GM23248 (cell line): ENCODE measurements at regions not wholly inside any gene's neighbourhood (a gene's known extent, or its start where the extent isn't known, plus 50 kb on each side); places are given as distances from the start of the nearest gene placed in this dataset.

Source experiments
- EZH2 ChIP-seq: fragments of 200-600 bp; sonication (generic); IDR thresholded peaks from 2 replicates; pipeline ENCODE4 v1.6.1; 2018; ENCODE audit warnings: antibody characterized with exemption, mild to moderate bottlenecking; ENCODE audit not compliant: insufficient read depth, poor library complexity, severe bottlenecking
- EZH2phosphoT487 ChIP-seq: fragments of 200-600 bp; sonication (generic); IDR thresholded peaks from 2 replicates; pipeline ENCODE4 v1.6.1; 2018; ENCODE audit warnings: antibody characterized with exemption, moderate library complexity, mild to moderate bottlenecking, low read depth; ENCODE audit not compliant: insufficient read depth

- TF ChIP-seq EZH2: no peak
- no peak for TF ChIP-seq EZH2phosphoT487
These were observed 431.3 kb upstream of the MDFIC2 start for GRCh38 chr3:70743754-70744153.
